ENCODE measurements at regions not wholly inside any gene's neighbourhood (a gene's known extent, or its start where the extent isn't known, plus 50 kb on each side); places are given as distances from the start of the nearest gene placed in this dataset.
"Not testable (repeated sequence)": the region's sequence is repeated elsewhere in the genome, so short reads cannot be mapped to it uniquely, and the experiment has no call there.

GRCh38 chrX:140038842-140039241, 73.5 kb upstream of the CXorf66 start:
- no peak for DNase-seq
- Histone ChIP-seq H3K4me1 (ENCODE audit: control insufficient read depth, insufficient read depth, low read length) (no peaks in the 10 kb centered on the region), H3K4me3 (ENCODE audit: low read length) (no peak overlapping the region), H3K27ac (ENCODE audit: low read depth, low read length) (no peak overlapping the region), H3K36me3 (ENCODE audit: control insufficient read depth, insufficient read depth, low read length) (no peaks in the 10 kb centered on the region), H3K9ac (ENCODE audit: extremely low read depth, low read length, poor library complexity, severe bottlenecking) (no peak overlapping the region), H3K9me3 (ENCODE audit: control insufficient read depth, low read length) (no peaks in the 10 kb centered on the region), H3K27me3 (ENCODE audit: control insufficient read depth, insufficient read depth, low read length, poor library complexity, severe bottlenecking) (no peaks in the 10 kb centered on the region)
- no peaks in the 10 kb centered on the region for H3K36me3 Mint-ChIP-seq (ENCODE audit: low read depth)
- H3K4me3 Mint-ChIP-seq = no peak overlapping the region
- TF ChIP-seq CTCF (conservative IDR thresholded peaks at IDR 0.05) = no peak
- H3K27me3 Mint-ChIP-seq (ENCODE audit: insufficient read depth) = peaks cover 2% of the 10 kb centered on the region
- H3K4me1 Mint-ChIP-seq = no peaks in the 10 kb centered on the region
- no peaks in the 10 kb centered on the region for H3K9me3 Mint-ChIP-seq
- H3K27ac Mint-ChIP-seq = no peak overlapping the region

- Histone ChIP-seq H3K27me3 (ENCODE audit: control insufficient read depth, insufficient read depth, low read length, poor library complexity, severe bottlenecking) (no peaks in the 10 kb centered on the region), H3K9ac (ENCODE audit: extremely low read depth, low read length, poor library complexity, severe bottlenecking) (no peak overlapping the region), H3K4me1 (ENCODE audit: control insufficient read depth, insufficient read depth, low read length) (no peaks in the 10 kb centered on the region), H3K4me3 (ENCODE audit: low read length) (no peak overlapping the region), H3K36me3 (ENCODE audit: control insufficient read depth, insufficient read depth, low read length) (no peaks in the 10 kb centered on the region), H3K9me3 (ENCODE audit: control insufficient read depth, low read length) (no peaks in the 10 kb centered on the region), H3K27ac (ENCODE audit: low read depth, low read length) (no peak overlapping the region)
- Mint-ChIP-seq H3K27ac (no peak overlapping the region), H3K27me3 (ENCODE audit: insufficient read depth) (peaks cover 5% of the 10 kb centered on the region), H3K4me1 (no peaks in the 10 kb centered on the region), H3K4me3 (no peak overlapping the region), H3K36me3 (ENCODE audit: low read depth) (no peaks in the 10 kb centered on the region), H3K9me3 (no peaks in the 10 kb centered on the region)
- 0% methylated on average over 2 of the region's 4 CpGs; no CpG with 5 or more reads in 1 of the 2 experiments for WGBS, 2 experiments (ENCODE audit: insufficient coverage in 1 of 2, insufficient read length in 1 of 2)
- peak; percentile 80 for TF ChIP-seq CTCF (conservative IDR thresholded peaks at IDR 0.05)
- no peak for DNase-seq
Measured at GRCh38 chrX:140034916-140035315, 69.6 kb upstream of the CXorf66 start.

- H3K27ac Mint-ChIP-seq = no peak overlapping the region
- DNase-seq = no peak
- Histone ChIP-seq H3K27ac (ENCODE audit: low read depth, low read length) (no peak overlapping the region), H3K36me3 (ENCODE audit: control insufficient read depth, insufficient read depth, low read length) (no peaks in the 10 kb centered on the region), H3K9me3 (ENCODE audit: control insufficient read depth, low read length) (no peaks in the 10 kb centered on the region), H3K27me3 (ENCODE audit: control insufficient read depth, insufficient read depth, low read length, poor library complexity, severe bottlenecking) (no peaks in the 10 kb centered on the region), H3K9ac (ENCODE audit: extremely low read depth, low read length, poor library complexity, severe bottlenecking) (no peak overlapping the region), H3K4me1 (ENCODE audit: control insufficient read depth, insufficient read depth, low read length) (no peaks in the 10 kb centered on the region), H3K4me3 (ENCODE audit: low read length) (no peak overlapping the region)
- TF ChIP-seq CTCF (conservative IDR thresholded peaks at IDR 0.05) = no peak
- WGBS, 2 experiments (ENCODE audit: insufficient coverage in 1 of 2, insufficient read length in 1 of 2) = 96% methylated on average over 1 of the region's 1 CpG; no CpG with 5 or more reads in 1 of the 2 experiments
- H3K36me3 Mint-ChIP-seq (ENCODE audit: low read depth) = no peaks in the 10 kb centered on the region
- no peaks in the 10 kb centered on the region for H3K27me3 Mint-ChIP-seq (ENCODE audit: insufficient read depth)
- no peaks in the 10 kb centered on the region for H3K9me3 Mint-ChIP-seq
- H3K4me1 Mint-ChIP-seq = no peaks in the 10 kb centered on the region
- H3K4me3 Mint-ChIP-seq = no peak overlapping the region
Measured at GRCh38 chrX:140022482-140022881, 57.2 kb upstream of the CXorf66 start.

- not testable (repeated sequence) for H3K36me3 ChIP-seq (ENCODE audit: control insufficient read depth, insufficient read depth, low read length); H3K4me1 ChIP-seq (ENCODE audit: control insufficient read depth, insufficient read depth, low read length); H3K4me3 Mint-ChIP-seq; H3K9me3 ChIP-seq (ENCODE audit: control insufficient read depth, low read length); H3K27ac ChIP-seq (ENCODE audit: low read depth, low read length); H3K27ac Mint-ChIP-seq; H3K4me1 Mint-ChIP-seq; H3K27me3 Mint-ChIP-seq (ENCODE audit: insufficient read depth); H3K9ac ChIP-seq (ENCODE audit: extremely low read depth, low read length, poor library complexity, severe bottlenecking); H3K9me3 Mint-ChIP-seq; H3K27me3 ChIP-seq (ENCODE audit: control insufficient read depth, insufficient read depth, low read length, poor library complexity, severe bottlenecking); DNase-seq; H3K4me3 ChIP-seq (ENCODE audit: low read length); H3K36me3 Mint-ChIP-seq (ENCODE audit: low read depth)
- WGBS, 2 experiments (ENCODE audit: insufficient coverage in 1 of 2, insufficient read length in 1 of 2) = no CpG with 5 or more reads among the region's 3 CpGs
Measured at GRCh38 chrX:140019134-140019533, 53.8 kb upstream of the CXorf66 start.

Measured in endodermal cell (in vitro differentiated cells).